HL-60 (cell line): ENCODE measurements at regions not wholly inside any gene's neighbourhood (a gene's known extent, or its start where the extent isn't known, plus 50 kb on each side); places are given as distances from the start of the nearest gene placed in this dataset.
"Not testable (repeated sequence)": the region's sequence is repeated elsewhere in the genome, so short reads cannot be mapped to it uniquely, and the experiment has no call there.

Experiments used
- DNase-seq, 2 experiments: peaks; one replicate each; pipeline ENCODE4 v3.0.0-alpha.2; 2010 to 2020; ENCODE audit warnings: low read depth in 1 of 2, low spot score in 1 of 2
- H3K27ac ChIP-seq: fragments of 250-450 bp; sonication (Bioruptor Pico); replicated peaks from 2 replicates; pipeline ENCODE4 v1.5.1; 2020; ENCODE audit warnings: mild to moderate bottlenecking, moderate library complexity
- H3K27me3 ChIP-seq: fragments of 250-450 bp; sonication (Bioruptor Pico); 2 replicates; pipeline ENCODE4 v1.5.1; 2021; ENCODE audit warnings: mild to moderate bottlenecking, moderate library complexity; ENCODE audit not compliant: insufficient read depth, poor library complexity, severe bottlenecking
- H3K4me3 ChIP-seq: replicated peaks from 2 replicates; pipeline ENCODE4 v1.5.1; 2011; ENCODE audit warnings: mild to moderate bottlenecking, control low read depth, low read length; ENCODE audit not compliant: insufficient read depth
- CTCF ChIP-seq: IDR thresholded peaks from one replicate; pipeline ENCODE4 v1.5.1; 2011; ENCODE audit warnings: low read length, control low read depth, inconsistent platforms; ENCODE audit not compliant: insufficient read depth
- GABPA ChIP-seq: IDR thresholded peaks from 2 replicates; pipeline ENCODE4 v1.6.1; 2012; ENCODE audit warnings: low read depth
- POLR2AphosphoS5 ChIP-seq: IDR thresholded peaks from 2 replicates; pipeline ENCODE4 v1.6.1; 2012; ENCODE audit warnings: low read depth
- REST ChIP-seq: IDR thresholded peaks from 2 replicates; pipeline ENCODE4 v1.6.1; 2012; ENCODE audit warnings: low read depth; ENCODE audit not compliant: insufficient replicate concordance
- SPI1 ChIP-seq: IDR thresholded peaks from 2 replicates; pipeline ENCODE4 v1.6.1; 2012; ENCODE audit warnings: low read depth, mild to moderate bottlenecking, borderline replicate concordance

GRCh38 chr2:63712748-63713147 lies 124.0 kb downstream of the MDH1 start:
- TF ChIP-seq GABPA = no peak
- DNase-seq = no peak
- Histone ChIP-seq H3K27me3 (no peaks in the 10 kb centered on the region), H3K27ac (no peak overlapping the region), H3K4me3 (no peak overlapping the region)

- TF ChIP-seq GABPA (no peak), REST (no peak), CTCF (no peak), POLR2AphosphoS5 (no peak), SPI1 (no peak)
- Histone ChIP-seq H3K27ac (no peak overlapping the region), H3K4me3 (no peak overlapping the region), H3K27me3 (no peaks in the 10 kb centered on the region)
- no peak for DNase-seq
Measured at GRCh38 chr2:63716146-63716545, 125.5 kb upstream of the UGP2 start.

GRCh38 chr2:63719052-63719451 lies 122.6 kb upstream of the UGP2 start:
- no peak for TF ChIP-seq CTCF
- TF ChIP-seq REST = no peak
- TF ChIP-seq SPI1 = no peak
- TF ChIP-seq POLR2AphosphoS5 = no peak
- TF ChIP-seq GABPA = no peak

GRCh38 chr2:63721082-63721424 lies 120.6 kb upstream of the UGP2 start:
- no peak for TF ChIP-seq POLR2AphosphoS5
- no peak for DNase-seq

More at GRCh38 chr2:63719052-63719451, 122.6 kb upstream of the UGP2 start:
- DNase-seq = no peak
- Histone ChIP-seq H3K27ac (no peak overlapping the region), H3K27me3 (no peaks in the 10 kb centered on the region), H3K4me3 (no peak overlapping the region)

GRCh38 chr2:63722284-63722683 lies 119.4 kb upstream of the UGP2 start:
- H3K27me3 ChIP-seq, DNase-seq, H3K27ac ChIP-seq, H3K4me3 ChIP-seq: not testable (repeated sequence)

More at GRCh38 chr2:63721082-63721424, 120.6 kb upstream of the UGP2 start:
- H3K27me3 ChIP-seq = no peaks in the 10 kb centered on the region
- H3K27ac ChIP-seq = no peak overlapping the region
- no peak overlapping the region for H3K4me3 ChIP-seq

GRCh38 chr2:63723709-63724108 lies 118.0 kb upstream of the UGP2 start:
- Histone ChIP-seq H3K4me3 (no peak overlapping the region), H3K27ac (no peak overlapping the region), H3K27me3 (no peaks in the 10 kb centered on the region)
- TF ChIP-seq GABPA (no peak), CTCF (no peak), SPI1 (no peak), POLR2AphosphoS5 (no peak), REST (no peak)
- DNase-seq = no peak

GRCh38 chr2:63725212-63725611 lies 116.5 kb upstream of the UGP2 start:
- not testable (repeated sequence) for H3K27ac ChIP-seq, H3K27me3 ChIP-seq, H3K4me3 ChIP-seq, DNase-seq
